Esophagus mucosa (tissue), 1 donor: ENCODE measurements at regions not wholly inside any gene's neighbourhood (a gene's known extent, or its start where the extent isn't known, plus 50 kb on each side); places are given as distances from the start of the nearest gene placed in this dataset.
"Not testable (repeated sequence)": the region's sequence is repeated elsewhere in the genome, so short reads cannot be mapped to it uniquely, and the experiment has no call there.

ENCODE experiments used
- ATAC-seq: fragments of 200-7000 bp; cut with Tn5 transposase; one replicate; pipeline ENCODE4 v1.9.1; 2020
- donor health status: DM: yes; HTN: yes; CAD: no.

DNA sequence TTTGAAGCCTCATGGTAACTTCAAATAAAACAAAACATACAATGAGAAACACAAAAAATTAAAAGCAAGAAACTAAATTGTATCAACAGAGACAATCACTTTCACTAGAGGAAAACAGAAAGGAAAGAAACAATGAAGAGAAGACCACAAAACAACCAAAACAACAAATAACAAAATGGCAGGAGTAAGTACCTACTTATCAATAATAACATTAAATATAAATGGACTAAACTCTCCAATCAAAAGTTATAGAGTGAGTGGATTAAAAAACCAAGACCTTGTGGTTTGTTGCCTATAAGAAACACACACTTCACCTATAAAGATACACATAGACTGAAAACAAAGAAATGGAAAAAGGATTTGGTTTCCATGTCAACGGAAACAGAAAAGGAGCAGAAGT lies 830.1 kb upstream of the TMEFF2 start:
- ATAC-seq, result no peak

DNA sequence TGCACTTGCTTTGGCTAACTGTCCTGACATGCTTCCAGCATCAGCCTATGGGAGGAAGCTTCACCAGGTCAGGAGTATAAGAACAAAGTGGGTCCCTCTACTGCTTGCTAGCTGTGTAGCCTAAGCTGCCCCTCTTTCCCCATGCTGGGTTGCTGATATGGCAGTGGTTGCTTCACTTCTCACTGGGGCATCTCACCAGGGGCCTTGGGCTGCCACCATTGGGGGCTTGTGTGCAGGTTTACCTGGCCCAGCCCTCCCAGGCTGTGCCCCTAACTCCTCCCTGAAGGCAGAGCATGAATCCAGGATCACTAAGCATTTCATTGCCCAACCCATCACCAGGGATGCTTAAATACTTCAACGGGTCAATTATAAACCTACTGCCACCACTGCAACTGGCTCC lies 817.1 kb upstream of the TMEFF2 start:
- no peak for ATAC-seq

DNA sequence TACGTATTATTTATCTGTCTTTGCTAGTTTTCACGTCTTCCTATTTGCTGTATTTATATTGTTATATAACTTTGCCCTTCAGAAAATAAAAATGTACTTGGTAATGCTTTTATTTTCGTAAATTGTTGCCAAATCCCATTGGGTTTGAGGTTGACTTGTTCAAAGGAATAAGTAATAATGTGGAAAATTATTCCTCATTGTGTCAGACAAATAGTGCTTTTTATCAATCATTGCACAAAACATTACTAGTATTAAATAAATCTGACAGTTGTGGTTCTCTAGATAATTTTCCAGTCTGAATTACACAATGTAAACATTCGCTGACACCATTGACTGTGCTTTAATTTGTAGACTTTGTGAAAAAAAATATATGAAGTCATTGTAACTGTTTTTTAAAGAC lies 798.3 kb upstream of the TMEFF2 start:
- no peak for ATAC-seq

DNA sequence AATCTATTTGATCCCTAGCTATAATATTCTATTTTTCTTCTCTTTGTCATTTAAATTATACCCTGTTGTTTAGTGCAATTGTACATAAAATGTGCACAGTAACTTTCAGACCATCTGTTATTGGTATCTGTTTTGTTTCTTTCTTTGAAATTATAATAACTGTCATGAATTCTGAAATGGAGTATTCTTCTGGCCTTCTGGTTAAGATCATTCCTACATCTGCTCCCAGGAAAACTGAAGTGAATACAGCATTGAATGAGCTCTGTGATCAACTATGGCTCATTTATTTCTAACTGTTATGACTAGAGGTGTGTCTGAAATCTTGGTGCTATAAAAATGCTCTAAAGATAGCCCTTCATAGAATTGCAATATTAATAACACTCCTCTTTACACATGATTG lies 788.4 kb upstream of the TMEFF2 start:
- no peak for ATAC-seq

DNA sequence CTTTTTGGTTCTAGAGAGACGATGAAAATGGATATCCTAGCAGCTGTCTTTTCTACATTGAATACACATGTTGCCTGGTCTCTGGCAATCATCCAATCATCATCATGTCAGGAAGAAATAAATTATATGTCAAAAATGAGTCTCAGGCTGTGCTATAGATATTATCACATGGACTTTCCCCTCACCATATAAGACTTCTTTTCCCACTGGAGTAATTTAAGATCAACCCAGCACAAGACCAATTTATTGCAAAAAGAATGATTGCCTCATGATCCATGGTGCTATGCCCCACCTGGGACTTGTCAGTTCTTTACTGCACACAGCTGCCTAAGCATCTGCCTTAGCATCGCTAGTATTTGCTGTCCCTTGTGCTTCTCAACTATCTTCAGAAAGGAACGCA lies 783.7 kb upstream of the TMEFF2 start:
- no peak for ATAC-seq

DNA sequence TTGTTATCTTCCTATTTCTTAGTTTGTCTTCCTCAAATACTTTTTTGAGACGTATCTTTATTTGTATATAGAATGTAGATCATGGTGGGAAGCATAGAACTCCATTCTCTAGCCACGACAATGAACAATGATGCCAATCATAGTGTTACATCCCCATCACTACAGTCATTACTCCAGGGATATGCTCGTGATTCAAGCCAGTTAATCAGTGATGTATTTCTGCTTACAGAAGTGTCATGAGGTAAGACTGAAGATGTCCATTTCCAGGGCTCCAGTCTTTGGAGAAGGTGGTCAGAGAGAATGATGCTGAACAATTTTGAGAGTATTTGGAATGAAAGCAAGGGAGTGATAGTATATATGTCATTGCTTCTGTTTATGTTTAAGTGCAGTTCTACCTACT lies 777.2 kb upstream of the TMEFF2 start:
- no peak for ATAC-seq

DNA sequence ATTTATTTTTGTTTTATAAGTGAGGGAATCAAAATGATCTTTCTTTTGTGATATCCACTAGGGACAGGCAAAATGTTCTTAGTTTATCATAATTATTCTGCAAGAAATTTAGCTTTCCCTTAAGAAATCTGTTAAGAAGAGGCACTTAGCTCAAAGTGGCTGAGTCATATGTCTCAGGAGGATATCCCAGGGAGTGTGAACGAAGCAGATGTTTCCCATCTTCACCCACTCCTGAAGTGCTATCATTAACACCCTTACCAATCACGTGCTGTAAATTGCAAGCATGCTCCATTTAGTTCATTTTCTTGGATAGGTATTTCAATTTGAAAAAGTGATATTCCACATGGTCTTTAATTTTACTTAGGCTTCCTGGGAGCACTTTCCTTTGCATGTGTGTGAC lies 774.3 kb upstream of the TMEFF2 start:
- no peak for ATAC-seq

DNA sequence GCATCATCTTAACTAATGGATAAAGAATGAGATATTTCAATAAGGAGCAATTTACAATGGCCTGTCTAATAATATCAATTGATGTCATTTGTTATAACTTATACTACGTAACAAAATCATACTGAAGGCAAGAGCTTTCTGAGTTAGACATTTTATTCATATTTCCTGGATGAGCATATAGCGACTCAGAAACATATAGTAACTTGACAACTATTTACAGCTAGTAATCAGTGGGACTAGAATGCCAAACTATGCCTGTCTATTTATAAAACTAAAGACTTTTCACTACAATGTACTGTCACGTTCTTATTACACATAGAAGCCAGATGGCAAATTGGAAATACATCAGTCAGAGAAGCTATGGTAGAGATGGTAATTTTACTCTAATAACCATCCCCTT lies 766.2 kb upstream of the TMEFF2 start:
- ATAC-seq, result no peak

DNA sequence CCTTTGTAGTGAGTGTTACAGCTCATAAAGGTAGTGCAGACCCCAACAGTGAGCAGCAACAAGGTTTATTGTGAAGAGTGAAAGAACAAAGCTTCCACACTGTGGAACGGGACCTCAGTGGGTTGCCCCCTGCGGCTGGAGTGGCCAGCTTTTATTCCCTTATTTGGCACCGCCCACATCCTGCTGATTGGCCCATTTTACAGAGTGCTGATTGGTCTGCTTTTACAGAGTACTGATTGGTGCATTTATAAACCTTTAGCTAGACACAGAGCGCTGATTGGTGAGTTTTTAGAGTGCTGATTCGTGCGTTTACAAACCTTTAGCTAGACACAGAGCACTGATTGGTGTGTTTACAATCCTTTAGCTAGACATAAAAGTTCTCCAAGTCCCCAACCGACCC lies 763.9 kb upstream of the TMEFF2 start:
- not testable (repeated sequence) for ATAC-seq

DNA sequence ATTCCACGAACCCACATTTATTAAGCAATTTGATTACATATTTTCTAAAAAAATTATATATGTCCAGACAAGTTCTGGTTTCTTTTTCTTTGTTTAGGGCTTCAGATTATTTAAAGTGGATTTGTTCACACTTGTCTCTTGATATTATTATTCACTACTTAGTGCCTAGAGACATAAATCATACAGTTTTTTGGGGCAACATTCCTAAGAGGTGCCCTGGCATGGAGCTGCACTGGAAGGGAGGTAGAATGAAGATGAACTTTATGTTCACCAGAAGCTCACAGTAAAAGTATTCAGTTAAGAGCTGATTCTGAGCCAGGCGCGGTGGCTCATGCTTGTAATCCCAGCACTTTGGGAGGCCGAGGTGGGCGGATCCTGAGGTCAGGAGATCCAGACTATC lies 762.7 kb upstream of the TMEFF2 start:
- ATAC-seq, result no peak

DNA sequence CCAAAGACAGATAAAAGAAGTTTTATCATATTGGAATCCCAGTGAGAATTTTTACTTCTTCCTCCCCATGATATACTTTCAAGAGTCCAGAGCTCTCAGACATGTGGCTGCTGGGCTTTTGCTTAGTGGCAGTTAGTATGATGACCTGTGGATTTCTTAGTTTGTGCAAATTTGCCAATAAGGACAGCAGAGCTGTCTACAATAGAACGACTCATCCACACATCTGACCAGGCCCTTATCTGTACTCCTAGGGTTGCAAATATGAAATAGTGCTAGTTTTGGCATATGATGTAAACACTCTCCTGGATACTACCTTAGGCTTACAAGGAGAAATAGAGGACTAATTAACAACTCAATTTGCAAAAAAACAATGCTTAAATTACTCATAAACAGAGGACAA lies 758.4 kb upstream of the TMEFF2 start:
- ATAC-seq, result no peak

DNA sequence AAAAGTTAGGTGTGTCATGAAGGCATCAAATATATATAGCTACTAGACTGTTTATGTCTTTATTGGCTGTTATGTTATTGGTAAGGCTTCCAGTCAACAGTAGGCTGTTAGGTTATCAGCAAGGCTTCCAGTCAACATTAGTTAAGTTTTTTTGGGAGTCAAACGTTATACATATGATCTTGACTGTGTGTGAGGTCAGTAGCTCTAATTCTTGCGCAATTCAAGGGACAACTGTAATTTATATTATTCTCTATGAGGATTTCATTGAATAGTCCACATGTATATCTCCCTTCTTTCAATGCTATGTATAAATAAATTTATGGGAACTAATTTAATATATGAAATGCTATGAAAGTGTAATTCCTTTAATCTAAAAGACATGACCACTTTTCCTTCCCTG lies 757.5 kb upstream of the TMEFF2 start:
- no peak for ATAC-seq

DNA sequence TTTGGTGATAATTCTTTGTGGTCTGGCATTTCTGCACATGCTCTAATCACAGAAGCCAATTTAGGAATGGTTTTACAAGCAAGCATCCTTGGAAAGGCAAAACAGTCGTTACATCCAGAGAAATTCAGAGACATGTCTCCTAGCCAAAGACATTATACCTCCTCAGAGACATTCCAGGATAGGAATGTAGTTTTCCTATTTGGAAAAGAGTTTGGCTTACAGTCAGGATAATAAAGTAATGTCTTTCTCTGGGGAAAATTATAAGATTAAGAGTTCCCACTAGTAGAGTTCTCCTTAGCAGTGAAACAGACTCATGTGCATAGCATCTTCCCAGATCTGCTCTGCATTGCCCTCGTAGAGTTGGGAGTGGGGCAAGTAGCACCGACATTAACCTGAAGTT lies 753.6 kb upstream of the TMEFF2 start:
- ATAC-seq, result no peak

DNA sequence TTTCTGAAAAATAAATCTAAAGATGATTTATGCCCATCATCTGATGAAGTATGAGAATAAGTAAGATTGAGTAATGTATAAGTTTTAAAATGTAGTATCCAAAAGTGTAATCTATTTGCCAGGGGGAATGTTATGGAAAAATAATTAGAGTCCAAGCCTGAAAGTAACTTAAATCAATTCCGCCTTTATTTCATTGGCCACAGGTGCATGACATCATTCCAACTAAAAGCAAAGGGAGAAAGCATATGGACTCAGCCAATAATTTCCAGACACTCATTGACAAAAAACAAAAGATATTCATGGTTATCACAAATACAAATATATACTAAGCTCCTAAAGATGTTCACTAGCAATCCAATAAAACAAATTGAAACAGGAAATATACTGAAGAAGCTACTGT lies 752.6 kb upstream of the TMEFF2 start:
- ATAC-seq, result no peak

DNA sequence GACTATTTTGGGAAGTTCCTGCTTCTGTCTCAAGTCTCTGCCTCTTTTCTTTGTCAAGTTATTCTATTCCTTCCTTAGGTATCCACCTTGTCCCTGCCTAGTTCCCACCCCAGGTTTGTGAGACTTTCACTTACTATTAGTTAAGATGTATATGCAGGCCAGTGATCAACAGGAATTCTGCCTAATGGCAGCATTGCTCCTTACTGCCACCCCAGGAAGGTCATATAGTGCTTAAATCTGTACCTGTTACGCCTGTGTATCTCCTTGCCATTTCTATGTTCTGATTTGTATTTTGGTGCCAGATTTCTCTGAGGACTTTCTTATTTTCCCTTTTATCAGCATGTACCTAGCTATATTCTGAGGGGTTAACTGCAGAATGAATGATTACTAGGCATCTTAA lies 746.0 kb upstream of the TMEFF2 start:
- ATAC-seq, result no peak

DNA sequence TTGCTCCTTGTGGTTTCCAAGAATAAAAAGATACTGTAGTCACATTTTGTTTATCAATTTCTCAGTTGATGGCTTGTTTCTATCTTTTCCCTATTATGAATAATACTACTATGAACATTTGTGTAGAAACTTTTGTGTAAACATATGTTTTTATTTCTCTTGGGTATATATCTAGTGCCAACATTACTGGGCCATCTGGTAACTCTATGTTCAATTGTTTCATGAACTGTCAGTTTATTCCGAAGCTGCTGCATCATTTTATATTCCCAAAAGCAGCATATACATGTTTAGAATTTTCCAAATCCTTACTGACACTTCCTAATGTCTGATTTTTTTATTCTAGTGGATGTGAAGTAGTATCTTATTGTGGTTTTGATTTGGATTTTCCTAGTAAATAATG lies 737.6 kb upstream of the TMEFF2 start:
- ATAC-seq, result no peak

DNA sequence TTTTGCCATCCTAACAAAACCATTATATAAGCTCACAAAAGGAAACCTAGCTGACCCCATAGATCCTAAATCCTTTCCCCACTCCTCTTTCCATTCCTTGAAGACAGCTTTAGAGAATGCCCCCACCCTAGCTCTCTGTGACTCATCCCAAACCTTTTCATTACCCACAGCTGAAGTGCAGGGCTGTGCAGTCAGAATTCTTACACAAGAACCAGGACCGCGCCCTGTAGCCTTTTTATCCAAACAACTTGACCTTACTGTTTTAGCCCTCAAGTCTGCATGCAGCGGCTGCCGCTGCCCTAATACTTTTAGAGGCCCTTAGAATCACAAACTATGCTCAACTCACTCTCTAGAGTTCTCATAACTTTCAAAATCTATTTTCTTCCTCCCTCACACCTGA lies 726.9 kb upstream of the TMEFF2 start:
- ATAC-seq, result not testable (repeated sequence)

DNA sequence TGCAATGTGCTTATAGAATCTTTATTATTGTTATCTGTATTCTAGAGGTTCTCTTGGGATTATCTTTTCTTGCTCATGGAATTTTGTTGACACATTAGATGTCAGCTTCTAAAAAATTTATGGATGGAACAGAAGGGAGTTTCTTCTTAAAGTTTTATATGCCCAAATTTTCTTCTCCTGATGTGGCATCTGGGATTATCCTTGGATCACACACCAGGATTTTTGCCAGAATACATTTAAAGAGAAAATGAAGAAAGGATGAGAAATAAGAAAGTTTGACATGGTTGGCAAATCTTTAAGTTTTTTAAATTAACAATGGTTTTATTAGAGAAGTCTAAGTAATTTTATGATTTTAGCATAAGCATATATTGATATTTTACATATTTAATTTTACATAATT lies 706.7 kb upstream of the TMEFF2 start:
- ATAC-seq, result no peak

DNA sequence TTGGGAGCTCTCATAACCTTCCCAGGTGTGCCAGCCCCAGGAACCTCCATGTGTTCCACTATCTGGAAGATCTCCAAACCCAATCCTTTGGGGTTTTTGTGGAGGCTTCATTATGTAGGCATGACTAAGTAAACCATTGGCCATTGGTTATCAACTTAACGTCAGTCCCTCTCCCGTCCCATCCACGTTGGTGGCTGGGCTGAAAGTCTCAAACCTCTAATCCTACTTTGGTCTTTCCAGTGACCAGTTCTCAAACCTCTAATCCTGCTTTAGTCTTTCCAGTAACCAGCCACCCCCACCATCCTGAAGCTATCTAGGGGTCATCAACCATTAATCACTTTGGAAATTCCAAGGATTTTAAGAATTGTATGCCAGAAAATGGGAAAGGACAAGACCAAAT lies 704.7 kb upstream of the TMEFF2 start:
- ATAC-seq, result no peak

DNA sequence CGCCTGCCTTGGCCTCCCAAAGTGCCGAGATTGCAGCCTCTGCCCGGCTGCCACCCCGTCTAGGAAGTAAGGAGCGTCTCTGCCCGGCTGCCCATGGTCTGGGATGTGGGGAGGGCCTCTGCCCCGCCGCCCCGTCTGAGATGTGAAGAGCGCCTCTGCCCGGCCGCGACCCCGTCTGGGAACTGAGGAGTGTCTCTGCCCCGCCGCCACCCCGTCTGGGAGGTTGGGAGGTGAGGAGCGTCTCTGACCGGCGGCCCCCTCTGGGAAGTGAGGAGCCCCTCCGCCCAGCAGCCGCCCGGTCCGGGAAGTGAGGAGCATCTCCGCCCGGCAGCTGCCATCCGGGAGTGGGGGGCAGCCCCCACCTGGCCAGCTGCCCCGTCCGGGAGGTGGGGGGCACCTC lies 699.2 kb upstream of the TMEFF2 start:
- not testable (repeated sequence) for ATAC-seq

DNA sequence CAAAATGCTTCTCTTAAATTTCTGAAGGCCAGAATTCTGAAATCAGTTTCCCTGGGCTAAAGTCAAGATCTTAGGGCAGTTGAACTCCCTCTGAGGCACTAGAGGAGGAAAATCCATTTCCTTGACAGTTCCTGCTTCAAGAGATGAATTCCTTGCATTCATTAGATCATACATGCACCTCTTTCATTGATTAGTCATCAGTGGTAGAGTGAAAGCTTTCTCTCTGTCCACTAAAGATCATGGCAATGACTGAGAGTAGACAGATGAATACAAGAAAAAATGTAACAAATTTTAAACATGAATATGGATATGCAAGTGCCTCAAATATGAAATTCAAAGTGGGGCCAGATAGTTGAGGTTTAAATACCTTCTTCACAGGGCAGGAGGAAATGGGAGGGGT lies 693.4 kb upstream of the TMEFF2 start:
- ATAC-seq, result no peak

DNA sequence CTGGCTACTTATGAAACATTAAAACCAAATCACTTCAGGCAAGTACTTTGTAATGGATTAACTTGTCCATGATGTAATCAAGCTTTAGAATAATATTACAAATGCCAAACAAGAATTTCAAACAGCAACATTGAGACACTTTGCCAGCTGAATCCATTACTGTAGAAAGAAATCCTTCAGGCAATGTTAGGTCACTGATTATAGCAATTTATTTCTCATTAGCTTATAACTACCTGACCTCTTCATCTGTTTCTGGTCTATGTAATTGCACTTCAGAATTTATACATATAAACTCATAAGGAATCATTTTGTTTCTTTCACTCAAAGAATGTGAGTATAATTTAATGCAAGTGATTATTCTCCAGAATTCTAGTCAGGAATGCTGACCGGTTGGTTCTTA lies 692.6 kb upstream of the TMEFF2 start:
- ATAC-seq, result no peak

DNA sequence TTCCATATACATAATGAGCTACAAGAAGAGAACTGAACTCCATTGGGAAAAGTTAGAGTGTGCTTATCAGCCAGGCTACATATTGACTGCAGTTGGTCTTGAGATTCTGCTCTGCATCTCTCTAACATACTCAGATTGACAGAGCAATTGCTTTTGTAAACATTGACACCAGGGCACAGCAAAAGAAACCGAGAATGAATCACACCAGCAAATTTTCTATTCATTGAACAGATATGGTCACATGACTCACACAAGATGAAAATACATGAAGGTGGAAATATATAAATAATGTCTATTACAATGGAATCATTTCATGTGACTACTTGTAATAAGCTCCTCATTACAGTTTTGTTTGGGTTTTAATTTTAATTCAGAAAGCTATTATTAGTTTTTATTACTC lies 691.9 kb upstream of the TMEFF2 start:
- ATAC-seq, result no peak

DNA sequence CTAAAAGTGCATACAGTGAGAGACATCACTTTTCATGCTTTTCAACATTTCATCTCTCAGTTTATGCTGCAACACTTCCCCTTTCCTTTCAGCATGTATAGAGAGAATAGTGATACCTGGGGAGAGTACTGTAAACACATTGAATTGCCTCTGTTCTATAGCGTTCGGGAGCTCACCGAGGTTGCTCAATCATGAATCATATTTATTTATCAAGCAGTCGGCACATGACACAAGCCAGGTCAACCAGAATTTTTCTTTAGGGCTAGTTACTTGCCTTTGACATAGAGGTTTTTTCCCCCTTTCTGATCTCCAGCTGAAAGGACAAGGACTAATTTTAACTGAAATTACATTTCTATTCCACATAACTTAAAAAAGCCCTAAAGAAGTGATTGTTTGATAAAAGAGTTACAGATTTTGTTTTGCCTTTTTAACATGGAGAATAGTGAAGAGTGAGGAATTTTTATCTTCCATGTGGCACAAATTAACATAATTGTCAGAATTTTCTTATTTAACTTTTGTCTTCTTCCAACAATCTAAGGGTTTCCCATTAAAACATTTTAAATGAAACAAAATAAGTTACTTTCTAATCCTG lies 690.9 kb upstream of the TMEFF2 start:
- peak; percentile 48 for ATAC-seq

DNA sequence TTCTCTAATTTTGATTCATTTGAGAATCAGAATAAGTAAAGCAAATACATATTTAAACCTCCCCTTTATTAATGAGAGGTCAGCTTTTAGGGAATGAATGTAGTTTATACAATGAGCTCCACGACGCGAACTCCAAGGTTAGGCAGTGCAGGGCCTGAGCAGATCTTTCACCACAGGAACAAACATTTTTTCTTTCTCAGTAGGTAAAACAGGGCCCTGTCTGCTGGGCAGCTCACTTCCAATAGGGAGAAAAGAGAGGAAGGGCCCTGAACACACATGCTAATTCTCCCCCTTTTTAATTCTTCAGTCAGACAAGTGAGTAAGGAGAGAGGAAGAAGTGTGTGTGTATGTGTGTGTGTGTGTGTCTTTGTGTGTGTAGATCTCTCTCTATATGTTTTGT lies 682.4 kb upstream of the TMEFF2 start:
- ATAC-seq, result no peak

DNA sequence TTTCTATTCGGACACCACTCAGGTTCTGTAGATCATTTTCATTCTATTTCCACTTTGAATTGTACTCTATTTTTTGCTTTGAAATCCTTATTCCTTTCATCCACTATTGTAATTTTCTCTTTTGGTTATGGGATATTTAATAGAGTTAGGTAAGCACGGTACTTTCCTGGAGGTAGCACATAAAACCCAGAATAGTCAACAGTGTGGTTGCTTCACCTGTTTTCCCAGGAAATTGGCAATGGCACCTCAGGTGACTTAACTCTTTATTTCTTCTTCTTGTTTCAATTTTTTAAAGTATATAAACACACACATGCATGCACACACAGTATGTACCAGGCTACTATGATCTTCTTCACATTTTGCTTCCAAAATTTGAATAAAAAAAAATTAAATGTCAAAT lies 682.0 kb upstream of the TMEFF2 start:
- no peak for ATAC-seq
